ENCODE measurements at regions not wholly inside any gene's neighbourhood (a gene's known extent, or its start where the extent isn't known, plus 50 kb on each side); places are given as distances from the start of the nearest gene placed in this dataset.

DNA sequence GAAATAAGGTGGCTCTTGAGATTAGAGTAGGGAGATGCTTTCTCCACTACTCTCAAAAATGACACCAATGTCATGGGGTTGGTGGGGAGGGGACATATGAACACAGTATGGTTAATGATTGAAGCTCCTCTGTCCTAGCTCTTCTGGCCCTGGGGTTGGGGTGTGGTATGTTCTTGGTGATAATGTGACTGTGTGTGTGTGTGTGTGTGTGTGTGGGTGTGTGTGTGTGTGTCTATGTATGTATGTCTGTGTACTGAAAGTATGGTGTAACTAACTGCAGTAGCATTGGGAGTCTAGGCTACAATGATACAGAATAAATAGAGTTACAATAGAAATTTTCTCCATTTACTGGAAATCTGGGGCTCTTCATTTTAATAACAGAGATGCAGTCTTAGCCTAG, 121.0 kb upstream of the CD180 start:
- no peak for ATAC-seq
- POLR2A ChIA-PET, result no interaction called here
- no peak for DNase-seq (ENCODE audit: low read depth, low spot score)

More for the DNA sequence above, 121.0 kb upstream of the CD180 start:
- H3K9me3 ChIP-seq (ENCODE audit: control insufficient read depth in 1 of 2, insufficient read depth in 1 of 2, low read depth in 1 of 2, low read length in 2 of 2), result no peaks in the 10 kb centered on the region
- H4K20me1 ChIP-seq (ENCODE audit: insufficient read depth), result no peaks in the 10 kb centered on the region
- no TSS peak for BruUV-seq (replicated peaks)
- H3K4me1 ChIP-seq (ENCODE audit: control insufficient read depth in 1 of 2, insufficient read depth in 2 of 2, low read length in 2 of 2), result 0 out of 4 replicates have a peak, but pooled peaks cover 0 to 4% of the 10 kb centered on the region in 2 experiments
- no peaks in the 10 kb centered on the region for H3K9me2 ChIP-seq (ENCODE audit: insufficient read depth)
- ChIA-PET RAD21 (ENCODE audit: low non-redundant PET in 1 of 2, low total read pairs in 2 of 2, uncharacterized antibody in 2 of 2, unreplicated experiment in 2 of 2) (no interaction called here), CTCF (no interaction called here)
- H2AFZ ChIP-seq (ENCODE audit: low read depth, low read length, poor library complexity, severe bottlenecking), result no peak overlapping the region
- no peak overlapping the region for H3K9ac ChIP-seq (ENCODE audit: low read length)
- no peak overlapping the region for H3K4me3 ChIP-seq (replicated peaks in 1 of 2; ENCODE audit: low read depth in 1 of 2, low read length in 2 of 2)
- H3K4me2 ChIP-seq (ENCODE audit: low read length), result no peak overlapping the region
- TF ChIP-seq CEBPB (IDR thresholded peaks at IDR 0.05; ENCODE audit: low read depth) (no peak), YY1 (IDR thresholded peaks at IDR 0.05; ENCODE audit: extremely low read depth, insufficient replicate concordance, low read depth, low read length) (no peak), EZH2 (IDR thresholded peaks at IDR 0.05) (no peak), ATF3 (IDR thresholded peaks at IDR 0.05) (no peak), EGR1 (IDR thresholded peaks at IDR 0.05; ENCODE audit: low read depth) (no peak), ELF1 (IDR thresholded peaks at IDR 0.05; ENCODE audit: borderline replicate concordance, low read depth) (no peak), POLR2AphosphoS5 (IDR thresholded peaks at IDR 0.05; ENCODE audit: low read depth, low read length) (no peak), SIN3A (IDR thresholded peaks at IDR 0.05; ENCODE audit: low read depth) (no peak), JUND (IDR thresholded peaks at IDR 0.05) (no peak), CBX3 (IDR thresholded peaks at IDR 0.05; ENCODE audit: low read depth) (no peak), SRF (IDR thresholded peaks at IDR 0.05; ENCODE audit: low read depth) (no peak), TCF7L2 (IDR thresholded peaks at IDR 0.05; ENCODE audit: borderline replicate concordance, extremely low read depth, insufficient read depth, insufficient read length) (no peak), SP1 (IDR thresholded peaks at IDR 0.05; ENCODE audit: low read depth) (no peak), RAD21 (IDR thresholded peaks at IDR 0.05; ENCODE audit: low read depth) (no peak)
- TF ChIP-seq, protein P1, sequence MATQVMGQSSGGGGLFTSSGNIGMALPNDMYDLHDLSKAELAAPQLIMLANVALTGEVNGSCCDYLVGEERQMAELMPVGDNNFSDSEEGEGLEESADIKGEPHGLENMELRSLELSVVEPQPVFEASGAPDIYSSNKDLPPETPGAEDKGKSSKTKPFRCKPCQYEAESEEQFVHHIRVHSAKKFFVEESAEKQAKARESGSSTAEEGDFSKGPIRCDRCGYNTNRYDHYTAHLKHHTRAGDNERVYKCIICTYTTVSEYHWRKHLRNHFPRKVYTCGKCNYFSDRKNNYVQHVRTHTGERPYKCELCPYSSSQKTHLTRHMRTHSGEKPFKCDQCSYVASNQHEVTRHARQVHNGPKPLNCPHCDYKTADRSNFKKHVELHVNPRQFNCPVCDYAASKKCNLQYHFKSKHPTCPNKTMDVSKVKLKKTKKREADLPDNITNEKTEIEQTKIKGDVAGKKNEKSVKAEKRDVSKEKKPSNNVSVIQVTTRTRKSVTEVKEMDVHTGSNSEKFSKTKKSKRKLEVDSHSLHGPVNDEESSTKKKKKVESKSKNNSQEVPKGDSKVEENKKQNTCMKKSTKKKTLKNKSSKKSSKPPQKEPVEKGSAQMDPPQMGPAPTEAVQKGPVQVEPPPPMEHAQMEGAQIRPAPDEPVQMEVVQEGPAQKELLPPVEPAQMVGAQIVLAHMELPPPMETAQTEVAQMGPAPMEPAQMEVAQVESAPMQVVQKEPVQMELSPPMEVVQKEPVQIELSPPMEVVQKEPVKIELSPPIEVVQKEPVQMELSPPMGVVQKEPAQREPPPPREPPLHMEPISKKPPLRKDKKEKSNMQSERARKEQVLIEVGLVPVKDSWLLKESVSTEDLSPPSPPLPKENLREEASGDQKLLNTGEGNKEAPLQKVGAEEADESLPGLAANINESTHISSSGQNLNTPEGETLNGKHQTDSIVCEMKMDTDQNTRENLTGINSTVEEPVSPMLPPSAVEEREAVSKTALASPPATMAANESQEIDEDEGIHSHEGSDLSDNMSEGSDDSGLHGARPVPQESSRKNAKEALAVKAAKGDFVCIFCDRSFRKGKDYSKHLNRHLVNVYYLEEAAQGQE (IDR thresholded peaks at IDR 0.05; ENCODE audit: low read depth), result no peak
- TF ChIP-seq, protein P2, sequence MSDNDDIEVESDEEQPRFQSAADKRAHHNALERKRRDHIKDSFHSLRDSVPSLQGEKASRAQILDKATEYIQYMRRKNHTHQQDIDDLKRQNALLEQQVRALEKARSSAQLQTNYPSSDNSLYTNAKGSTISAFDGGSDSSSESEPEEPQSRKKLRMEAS (IDR thresholded peaks at IDR 0.05), result no peak
- TF ChIP-seq, protein P3, sequence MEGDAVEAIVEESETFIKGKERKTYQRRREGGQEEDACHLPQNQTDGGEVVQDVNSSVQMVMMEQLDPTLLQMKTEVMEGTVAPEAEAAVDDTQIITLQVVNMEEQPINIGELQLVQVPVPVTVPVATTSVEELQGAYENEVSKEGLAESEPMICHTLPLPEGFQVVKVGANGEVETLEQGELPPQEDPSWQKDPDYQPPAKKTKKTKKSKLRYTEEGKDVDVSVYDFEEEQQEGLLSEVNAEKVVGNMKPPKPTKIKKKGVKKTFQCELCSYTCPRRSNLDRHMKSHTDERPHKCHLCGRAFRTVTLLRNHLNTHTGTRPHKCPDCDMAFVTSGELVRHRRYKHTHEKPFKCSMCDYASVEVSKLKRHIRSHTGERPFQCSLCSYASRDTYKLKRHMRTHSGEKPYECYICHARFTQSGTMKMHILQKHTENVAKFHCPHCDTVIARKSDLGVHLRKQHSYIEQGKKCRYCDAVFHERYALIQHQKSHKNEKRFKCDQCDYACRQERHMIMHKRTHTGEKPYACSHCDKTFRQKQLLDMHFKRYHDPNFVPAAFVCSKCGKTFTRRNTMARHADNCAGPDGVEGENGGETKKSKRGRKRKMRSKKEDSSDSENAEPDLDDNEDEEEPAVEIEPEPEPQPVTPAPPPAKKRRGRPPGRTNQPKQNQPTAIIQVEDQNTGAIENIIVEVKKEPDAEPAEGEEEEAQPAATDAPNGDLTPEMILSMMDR (IDR thresholded peaks at IDR 0.05 in 2 of 3, conservative IDR thresholded peaks at IDR 0.05 in 1 of 3; ENCODE audit: borderline replicate concordance in 1 of 3, insufficient read depth in 1 of 3, low read depth in 2 of 3, low read length in 2 of 3), result no peak
- no peaks in the 10 kb centered on the region for H3K36me3 ChIP-seq (ENCODE audit: control insufficient read depth in 1 of 2, insufficient read depth in 2 of 2, low read length in 2 of 2)
- no peaks in the 10 kb centered on the region for H3K79me2 ChIP-seq (ENCODE audit: insufficient read depth, low read length)
- no peak overlapping the region for H3K27ac ChIP-seq (ENCODE audit: low read depth, low read length)
- no peaks in the 10 kb centered on the region for H3K27me3 ChIP-seq (ENCODE audit: insufficient read depth, low read length)
- intact Hi-C loops (cut with micrococcal nuclease), result no loop called here
